HL-60 (cell line): ENCODE measurements at regions not wholly inside any gene's neighbourhood (a gene's known extent, or its start where the extent isn't known, plus 50 kb on each side); places are given as distances from the start of the nearest gene placed in this dataset.

Source experiments
- DNase-seq, 2 experiments: peaks; one replicate each; pipeline ENCODE4 v3.0.0-alpha.2; 2010 to 2020; ENCODE audit warnings: low read depth in 1 of 2, low spot score in 1 of 2
- H3K27ac ChIP-seq: fragments of 250-450 bp; sonication (Bioruptor Pico); replicated peaks from 2 replicates; pipeline ENCODE4 v1.5.1; 2020; ENCODE audit warnings: mild to moderate bottlenecking, moderate library complexity
- H3K27me3 ChIP-seq: fragments of 250-450 bp; sonication (Bioruptor Pico); 2 replicates; pipeline ENCODE4 v1.5.1; 2021; ENCODE audit warnings: mild to moderate bottlenecking, moderate library complexity; ENCODE audit not compliant: insufficient read depth, poor library complexity, severe bottlenecking
- H3K4me3 ChIP-seq: replicated peaks from 2 replicates; pipeline ENCODE4 v1.5.1; 2011; ENCODE audit warnings: mild to moderate bottlenecking, control low read depth, low read length; ENCODE audit not compliant: insufficient read depth
- CTCF ChIP-seq: IDR thresholded peaks from one replicate; pipeline ENCODE4 v1.5.1; 2011; ENCODE audit warnings: low read length, control low read depth, inconsistent platforms; ENCODE audit not compliant: insufficient read depth
- GABPA ChIP-seq: IDR thresholded peaks from 2 replicates; pipeline ENCODE4 v1.6.1; 2012; ENCODE audit warnings: low read depth
- POLR2AphosphoS5 ChIP-seq: IDR thresholded peaks from 2 replicates; pipeline ENCODE4 v1.6.1; 2012; ENCODE audit warnings: low read depth
- SPI1 ChIP-seq: IDR thresholded peaks from 2 replicates; pipeline ENCODE4 v1.6.1; 2012; ENCODE audit warnings: low read depth, mild to moderate bottlenecking, borderline replicate concordance
- TF ChIP-seq, protein P1 (sequence below): IDR thresholded peaks from 2 replicates; pipeline ENCODE4 v1.6.1; 2012; ENCODE audit warnings: low read depth; ENCODE audit not compliant: insufficient replicate concordance

- Histone ChIP-seq H3K4me3 (no peak overlapping the region), H3K27me3 (no peaks in the 10 kb centered on the region), H3K27ac (no peak overlapping the region)
- TF ChIP-seq, protein P1, sequence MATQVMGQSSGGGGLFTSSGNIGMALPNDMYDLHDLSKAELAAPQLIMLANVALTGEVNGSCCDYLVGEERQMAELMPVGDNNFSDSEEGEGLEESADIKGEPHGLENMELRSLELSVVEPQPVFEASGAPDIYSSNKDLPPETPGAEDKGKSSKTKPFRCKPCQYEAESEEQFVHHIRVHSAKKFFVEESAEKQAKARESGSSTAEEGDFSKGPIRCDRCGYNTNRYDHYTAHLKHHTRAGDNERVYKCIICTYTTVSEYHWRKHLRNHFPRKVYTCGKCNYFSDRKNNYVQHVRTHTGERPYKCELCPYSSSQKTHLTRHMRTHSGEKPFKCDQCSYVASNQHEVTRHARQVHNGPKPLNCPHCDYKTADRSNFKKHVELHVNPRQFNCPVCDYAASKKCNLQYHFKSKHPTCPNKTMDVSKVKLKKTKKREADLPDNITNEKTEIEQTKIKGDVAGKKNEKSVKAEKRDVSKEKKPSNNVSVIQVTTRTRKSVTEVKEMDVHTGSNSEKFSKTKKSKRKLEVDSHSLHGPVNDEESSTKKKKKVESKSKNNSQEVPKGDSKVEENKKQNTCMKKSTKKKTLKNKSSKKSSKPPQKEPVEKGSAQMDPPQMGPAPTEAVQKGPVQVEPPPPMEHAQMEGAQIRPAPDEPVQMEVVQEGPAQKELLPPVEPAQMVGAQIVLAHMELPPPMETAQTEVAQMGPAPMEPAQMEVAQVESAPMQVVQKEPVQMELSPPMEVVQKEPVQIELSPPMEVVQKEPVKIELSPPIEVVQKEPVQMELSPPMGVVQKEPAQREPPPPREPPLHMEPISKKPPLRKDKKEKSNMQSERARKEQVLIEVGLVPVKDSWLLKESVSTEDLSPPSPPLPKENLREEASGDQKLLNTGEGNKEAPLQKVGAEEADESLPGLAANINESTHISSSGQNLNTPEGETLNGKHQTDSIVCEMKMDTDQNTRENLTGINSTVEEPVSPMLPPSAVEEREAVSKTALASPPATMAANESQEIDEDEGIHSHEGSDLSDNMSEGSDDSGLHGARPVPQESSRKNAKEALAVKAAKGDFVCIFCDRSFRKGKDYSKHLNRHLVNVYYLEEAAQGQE, result no peak
- no peak for TF ChIP-seq CTCF
- no peak for TF ChIP-seq GABPA
- TF ChIP-seq SPI1, result no peak
- no peak for TF ChIP-seq POLR2AphosphoS5
- DNase-seq, result no peak
Measured at GRCh38 chr11:127440616-127441015, 440.0 kb upstream of the KIRREL3 start.

- Histone ChIP-seq H3K27ac (no peak overlapping the region), H3K27me3 (no peaks in the 10 kb centered on the region), H3K4me3 (no peak overlapping the region)
- DNase-seq, result no peak
- TF ChIP-seq SPI1, result no peak
- TF ChIP-seq, protein P1, result no peak
- TF ChIP-seq GABPA, result no peak
- no peak for TF ChIP-seq CTCF
- TF ChIP-seq POLR2AphosphoS5, result no peak
Measured at GRCh38 chr11:127425281-127425680, 424.7 kb upstream of the KIRREL3 start.

DNA sequence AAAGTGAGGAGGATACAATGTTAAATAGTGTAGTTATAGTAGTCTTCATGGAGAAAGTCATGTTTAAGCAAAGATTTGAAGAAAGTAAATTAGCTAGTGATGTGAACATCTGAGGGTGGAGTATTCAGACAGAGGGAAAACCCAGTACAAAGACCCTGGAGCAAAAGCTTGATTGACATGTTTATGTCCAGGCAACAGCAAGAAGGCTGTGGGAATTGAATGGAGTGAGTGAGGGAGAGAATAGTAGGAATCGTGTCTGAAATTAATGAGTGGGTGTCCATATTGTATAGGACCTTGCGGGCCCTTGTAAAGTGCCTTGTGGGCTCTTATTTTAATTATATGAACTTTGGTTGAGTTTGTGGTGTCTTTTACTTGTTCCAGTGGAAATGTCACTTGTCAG, 424.1 kb upstream of the KIRREL3 start:
- H3K27me3 ChIP-seq, result no peaks in the 10 kb centered on the region
- no peak overlapping the region for H3K4me3 ChIP-seq
- TF ChIP-seq, protein P1, result no peak
- TF ChIP-seq POLR2AphosphoS5, result no peak
- TF ChIP-seq SPI1, result no peak
- no peak for TF ChIP-seq GABPA
- no peak for TF ChIP-seq CTCF
- no peak for DNase-seq
- H3K27ac ChIP-seq, result no peak overlapping the region
